Adrenal gland (tissue), 9 donors: ENCODE measurements at regions not wholly inside any gene's neighbourhood (a gene's known extent, or its start where the extent isn't known, plus 50 kb on each side); places are given as distances from the start of the nearest gene placed in this dataset.
"Not testable (repeated sequence)": the region's sequence is repeated elsewhere in the genome, so short reads cannot be mapped to it uniquely, and the experiment has no call there.

ENCODE experiments used
- DNase-seq, 7 donors: peaks; one replicate each; pipeline ENCODE4 v3.0.0-alpha.2; 2019 to 2020
- H3K27ac ChIP-seq, 5 donors: fragments of 200-600 bp; sonication (generic) in 4 of 5; 1 replicate in 3 of 5; 2 replicates in 2 of 5; pipeline versions ENCODE4 v1.5.1 to v1.8.0; 2016 to 2020; ENCODE audit warnings: mild to moderate bottlenecking in 1 of 5
- H3K27me3 ChIP-seq: fragments of 200-600 bp; 2 replicates; pipeline ENCODE4 v1.8.0; 2021
- H3K36me3 ChIP-seq, 2 donors: fragments of 200-600 bp; replicated peaks in 1 of 2; 1 replicate in 1 of 2; 2 replicates in 1 of 2; pipeline versions ENCODE4 v1.5.1 to v1.8.0; 2018 to 2022
- H3K4me1 ChIP-seq, 2 donors: fragments of 200-600 bp; replicated peaks in 1 of 2; 1 replicate in 1 of 2; 2 replicates in 1 of 2; pipeline versions ENCODE4 v1.5.1 to v1.8.0; 2018 to 2021
- H3K4me3 ChIP-seq, 4 donors: fragments of 200-600 bp; sonication (generic) in 3 of 4; one replicate each; pipeline ENCODE4 v1.5.1; 2016 to 2018
- H3K9me3 ChIP-seq, 3 donors: fragments of 200-600 bp; sonication (generic) in 1 of 3; replicated peaks in 1 of 3; 1 replicate in 2 of 3; 2 replicates in 1 of 3; pipeline versions ENCODE4 v1.5.1 to v1.8.0; 2016 to 2021
- POLR2A ChIP-seq, 2 donors: fragments of 450-650 bp; IDR thresholded peaks; one replicate each; pipeline ENCODE4 v1.6.1; 2017; ENCODE audit warnings: antibody characterized with exemption in 2 of 2, mild to moderate bottlenecking in 2 of 2, moderate library complexity in 1 of 2
- WGBS, 4 donors: extraction: QIAGEN DNeasy Blood & Tissue Kit in 2 of 4; methylation state at CpG; one replicate each; pipeline versions ENCODE4 v1.1.5 to v1.1.7; 2013 to 2017; 5-methylcytosine and 5-hydroxymethylcytosine counted together
- intact Hi-C, 2 donors: fragments of 100-400 bp; cut with DNase I; formaldehyde crosslinking; loops; one replicate each; pipeline versions ENCODE4 v1.14.1 to v1.15.0; 2022 to 2023
- TF ChIP-seq, protein P1 (sequence below), 6 experiments: fragments of 450-650 bp in 4 of 6; fragments of 200-600 bp in 2 of 6; sonication (generic) in 1 of 6; IDR thresholded peaks; 1 replicate in 5 of 6; 2 replicates in 1 of 6; pipeline versions ENCODE4 v1.5.1 to v1.8.0; 2016 to 2021; ENCODE audit warnings: antibody characterized with exemption in 6 of 6, mild to moderate bottlenecking in 2 of 6, moderate library complexity in 1 of 6
- donor health status: healthy with polysubstance abuse.
- donor health status: Bipolar disorder and iron deficiency.
- donor health status: DM: yes; HTN: yes; CAD: no.
- donor health status: DM: no; HTN: no; CAD: no.
- donor health status: DM: no; HTN: no; CAD: no.

GRCh38 chr6:158894193-158894592 is 75.0 kb upstream of the EZR start:
- no peaks in the 10 kb centered on the region for H3K36me3 ChIP-seq
- no peak overlapping the region for H3K27ac ChIP-seq
- TF ChIP-seq POLR2A (IDR thresholded peaks at IDR 0.05), result no peak
- TF ChIP-seq, protein P1, sequence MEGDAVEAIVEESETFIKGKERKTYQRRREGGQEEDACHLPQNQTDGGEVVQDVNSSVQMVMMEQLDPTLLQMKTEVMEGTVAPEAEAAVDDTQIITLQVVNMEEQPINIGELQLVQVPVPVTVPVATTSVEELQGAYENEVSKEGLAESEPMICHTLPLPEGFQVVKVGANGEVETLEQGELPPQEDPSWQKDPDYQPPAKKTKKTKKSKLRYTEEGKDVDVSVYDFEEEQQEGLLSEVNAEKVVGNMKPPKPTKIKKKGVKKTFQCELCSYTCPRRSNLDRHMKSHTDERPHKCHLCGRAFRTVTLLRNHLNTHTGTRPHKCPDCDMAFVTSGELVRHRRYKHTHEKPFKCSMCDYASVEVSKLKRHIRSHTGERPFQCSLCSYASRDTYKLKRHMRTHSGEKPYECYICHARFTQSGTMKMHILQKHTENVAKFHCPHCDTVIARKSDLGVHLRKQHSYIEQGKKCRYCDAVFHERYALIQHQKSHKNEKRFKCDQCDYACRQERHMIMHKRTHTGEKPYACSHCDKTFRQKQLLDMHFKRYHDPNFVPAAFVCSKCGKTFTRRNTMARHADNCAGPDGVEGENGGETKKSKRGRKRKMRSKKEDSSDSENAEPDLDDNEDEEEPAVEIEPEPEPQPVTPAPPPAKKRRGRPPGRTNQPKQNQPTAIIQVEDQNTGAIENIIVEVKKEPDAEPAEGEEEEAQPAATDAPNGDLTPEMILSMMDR (IDR thresholded peaks at IDR 0.05), result no peak
- intact Hi-C loops, result no loop called here
- DNase-seq, result no peak
- WGBS, 4 donors, result 69 to 93% (median 77%) methylated on average over 4 of the region's 4 CpGs
- H3K9me3 ChIP-seq, result no peaks in the 10 kb centered on the region
- H3K27me3 ChIP-seq, result no peaks in the 10 kb centered on the region
- no peak overlapping the region for H3K4me3 ChIP-seq
- H3K4me1 ChIP-seq, result no peaks in the 10 kb centered on the region

- WGBS, 4 donors, result 68 to 88% (median 81%) methylated on average over 3 of the region's 3 CpGs
- no peak for DNase-seq
- intact Hi-C loops, result no loop called here
- Histone ChIP-seq H3K36me3 (no peaks in the 10 kb centered on the region), H3K4me3 (no peak overlapping the region), H3K27ac (no peak overlapping the region), H3K9me3 (no peaks in the 10 kb centered on the region), H3K4me1 (no peaks in the 10 kb centered on the region), H3K27me3 (no peaks in the 10 kb centered on the region)
- TF ChIP-seq, protein P1 (IDR thresholded peaks at IDR 0.05), result no peak
- TF ChIP-seq POLR2A (IDR thresholded peaks at IDR 0.05), result no peak
Measured at GRCh38 chr6:158892266-158892665, 73.1 kb upstream of the EZR start.

DNA sequence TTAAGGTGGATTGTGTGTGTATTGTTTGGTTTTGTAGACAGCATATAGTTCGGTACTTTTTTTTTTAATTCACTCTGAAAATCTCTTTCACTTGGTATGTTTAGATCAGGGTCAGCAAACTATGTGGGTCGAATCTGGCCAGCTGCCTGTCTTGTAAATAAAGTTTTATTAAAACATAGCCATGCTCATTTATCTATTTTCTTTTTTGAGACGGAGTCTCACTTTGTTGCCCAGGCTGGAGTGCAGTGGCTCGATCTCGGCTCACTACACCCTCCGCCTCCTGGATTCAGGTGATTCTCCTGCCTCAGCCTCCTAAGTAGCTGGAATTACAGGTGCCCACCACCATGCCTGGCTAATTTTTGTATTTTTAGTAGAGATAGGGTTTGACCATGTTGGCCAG is 72.4 kb upstream of the EZR start:
- H3K4me3 ChIP-seq, result not testable (repeated sequence)

DNA sequence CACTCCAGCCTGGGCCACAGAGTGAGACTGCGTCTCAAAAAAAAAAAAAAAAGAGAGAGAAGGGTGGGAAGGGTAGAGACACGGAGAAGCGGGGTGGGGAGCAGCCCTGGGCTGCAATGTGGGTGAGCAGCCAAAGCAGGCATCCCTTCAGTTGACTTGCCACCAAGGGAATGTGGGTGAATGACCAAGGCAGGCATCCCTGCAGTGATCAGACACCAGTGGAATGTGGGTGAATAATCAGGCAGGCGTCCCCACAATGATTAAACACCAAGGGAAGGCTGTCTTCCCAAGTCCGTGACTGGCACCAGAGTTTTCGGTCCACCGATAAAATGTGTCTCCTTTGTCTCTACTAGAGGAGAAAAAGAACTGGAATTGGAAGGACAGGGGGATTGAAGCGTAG is 69.0 kb upstream of the EZR start:
- H3K9me3 ChIP-seq, DNase-seq, H3K27ac ChIP-seq, H3K27me3 ChIP-seq, H3K4me3 ChIP-seq, intact Hi-C loops, H3K36me3 ChIP-seq, H3K4me1 ChIP-seq: not testable (repeated sequence)
- 86 to 95% (median 92%) methylated on average over 8 of the region's 8 CpGs for WGBS, 4 donors

More for the DNA sequence above, 72.4 kb upstream of the EZR start:
- H3K4me1 ChIP-seq, H3K27ac ChIP-seq, DNase-seq, H3K9me3 ChIP-seq, intact Hi-C loops, H3K36me3 ChIP-seq, H3K27me3 ChIP-seq: not testable (repeated sequence)
- 92 to 97% (median 97%) methylated on average over 6 of the region's 6 CpGs for WGBS, 4 donors

GRCh38 chr6:158886346-158886977 is 67.3 kb upstream of the EZR start:
- H3K4me1 ChIP-seq, intact Hi-C loops, DNase-seq, H3K27me3 ChIP-seq, H3K9me3 ChIP-seq, H3K36me3 ChIP-seq, H3K27ac ChIP-seq, H3K4me3 ChIP-seq: not testable (repeated sequence)
- WGBS, 4 donors, result 83 to 92% (median 89%) methylated on average over 11 to 15 of the region's 15 CpGs

- H3K27me3 ChIP-seq, DNase-seq, H3K4me3 ChIP-seq, intact Hi-C loops, H3K27ac ChIP-seq, H3K9me3 ChIP-seq, H3K4me1 ChIP-seq, H3K36me3 ChIP-seq: not testable (repeated sequence)
- 63 to 76% (median 75%) methylated on average over 3 of the region's 3 CpGs for WGBS, 4 donors
Measured at GRCh38 chr6:158881884-158882283, 62.7 kb upstream of the EZR start.

DNA sequence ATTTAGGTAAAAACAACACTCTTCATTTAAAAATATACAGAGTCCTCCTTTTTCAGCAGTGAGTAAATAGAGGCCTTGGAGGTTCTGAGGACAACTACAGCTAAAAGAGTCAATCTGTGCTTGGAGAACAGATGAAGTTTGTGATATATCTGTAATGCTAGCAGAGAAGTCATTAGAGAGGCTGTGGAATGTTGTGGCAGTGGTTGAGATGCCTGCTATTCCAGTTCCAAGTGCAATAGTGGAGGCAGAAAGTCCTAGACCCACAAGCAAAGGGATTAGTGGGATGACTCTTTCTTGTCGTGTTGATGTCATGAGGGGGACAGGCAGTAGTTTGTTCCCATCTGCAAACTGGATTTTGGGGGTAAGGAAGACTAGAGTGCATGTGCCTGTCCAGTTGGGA is 62.1 kb upstream of the EZR start:
- H3K9me3 ChIP-seq, H3K36me3 ChIP-seq, H3K27me3 ChIP-seq, H3K4me3 ChIP-seq, H3K4me1 ChIP-seq, H3K27ac ChIP-seq, DNase-seq, intact Hi-C loops: not testable (repeated sequence)
- WGBS, 4 donors, result 63 to 82% (median 80%) methylated on average over 1 of the region's 1 CpG
